ENCODE measurements at regions not wholly inside any gene's neighbourhood (a gene's known extent, or its start where the extent isn't known, plus 50 kb on each side); places are given as distances from the start of the nearest gene placed in this dataset.

DNA sequence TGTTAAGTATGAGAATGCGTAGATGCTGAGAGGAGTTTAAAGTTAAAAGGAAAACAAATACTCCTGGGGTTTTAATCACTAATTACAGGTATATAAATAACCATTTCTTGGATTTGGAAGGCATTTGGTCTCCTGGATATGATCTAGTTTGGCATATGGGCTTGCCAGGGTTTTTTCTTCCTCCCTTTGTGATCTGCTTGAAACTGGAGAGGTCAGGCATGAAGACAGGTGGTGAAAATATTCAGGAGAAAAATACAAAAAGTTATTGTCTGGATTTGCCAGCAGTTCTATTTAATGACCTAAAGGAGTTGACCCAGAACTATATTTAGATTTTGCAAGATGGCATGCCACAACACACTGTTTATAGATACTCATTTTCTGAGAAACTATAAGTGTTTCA is 136.3 kb downstream of the DIPK2A start:
- ATAC-seq: no peak
- no peak for DNase-seq
- no peaks in the 10 kb centered on the region for H3K36me3 ChIP-seq
- intact Hi-C loops (cut with DNase I): no loop called here
- H3K27ac ChIP-seq: no peak overlapping the region
- no peaks in the 10 kb centered on the region for H3K4me1 ChIP-seq
- no peaks in the 10 kb centered on the region for H3K27me3 ChIP-seq (ENCODE audit: low read depth)
- H3K4me3 ChIP-seq: no peak overlapping the region
- H3K9me3 ChIP-seq: no peaks in the 10 kb centered on the region
- TF ChIP-seq CTCF (IDR thresholded peaks at IDR 0.05): no peak

DNA sequence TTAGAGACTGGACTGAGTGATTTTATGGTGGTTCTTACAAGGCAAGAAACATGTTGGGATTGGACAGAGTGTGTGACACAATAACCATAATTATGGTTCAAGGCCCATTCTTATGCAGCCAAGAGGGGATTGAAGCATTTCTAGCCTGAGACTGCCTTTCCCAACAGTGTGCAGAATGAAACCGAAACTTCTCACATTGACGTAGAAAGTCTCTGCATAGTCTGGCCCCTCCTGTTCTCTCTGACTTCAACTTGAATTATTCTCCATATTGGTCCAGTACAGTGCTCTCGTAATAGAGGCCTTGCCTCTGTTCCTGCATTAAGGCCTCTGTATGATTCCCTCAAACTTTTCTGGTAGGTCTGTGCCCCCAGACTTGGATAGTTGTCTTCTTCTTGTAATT is 138.3 kb downstream of the DIPK2A start:
- TF ChIP-seq CTCF (IDR thresholded peaks at IDR 0.05): no peak
- Histone ChIP-seq H3K4me1 (no peaks in the 10 kb centered on the region), H3K9me3 (no peaks in the 10 kb centered on the region), H3K27me3 (ENCODE audit: low read depth) (no peaks in the 10 kb centered on the region), H3K4me3 (no peak overlapping the region), H3K36me3 (no peaks in the 10 kb centered on the region), H3K27ac (no peak overlapping the region)
- DNase-seq (no peak), ATAC-seq (peak; percentile 50 to 68)
- intact Hi-C loops (cut with DNase I): no loop called here

DNA sequence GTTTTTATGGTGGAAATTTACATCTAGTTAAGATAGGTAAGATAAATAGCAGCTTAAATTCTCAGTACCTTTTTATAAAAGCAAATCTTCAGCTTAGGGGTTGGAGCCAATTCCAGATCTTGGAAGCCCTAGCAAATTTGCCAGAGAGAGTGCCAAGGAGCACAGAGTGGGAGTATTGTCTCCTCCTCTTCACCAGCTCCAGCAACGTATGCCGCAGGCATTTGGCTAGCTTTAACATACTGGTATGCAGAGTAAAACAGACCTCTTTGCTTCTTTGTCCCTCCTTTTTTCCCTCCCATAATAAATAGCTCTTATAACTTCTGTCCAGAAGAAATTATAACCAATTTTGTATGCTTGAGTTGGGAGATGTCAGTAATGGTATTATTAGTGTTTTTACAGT is 140.4 kb downstream of the DIPK2A start:
- Histone ChIP-seq H3K9me3 (no peaks in the 10 kb centered on the region), H3K27me3 (ENCODE audit: low read depth) (no peaks in the 10 kb centered on the region), H3K4me3 (no peak overlapping the region), H3K27ac (no peak overlapping the region), H3K4me1 (no peaks in the 10 kb centered on the region), H3K36me3 (no peaks in the 10 kb centered on the region)
- intact Hi-C loops (cut with DNase I): no loop called here
- no peak for DNase-seq
- TF ChIP-seq CTCF (IDR thresholded peaks at IDR 0.05): no peak
- no peak for ATAC-seq

DNA sequence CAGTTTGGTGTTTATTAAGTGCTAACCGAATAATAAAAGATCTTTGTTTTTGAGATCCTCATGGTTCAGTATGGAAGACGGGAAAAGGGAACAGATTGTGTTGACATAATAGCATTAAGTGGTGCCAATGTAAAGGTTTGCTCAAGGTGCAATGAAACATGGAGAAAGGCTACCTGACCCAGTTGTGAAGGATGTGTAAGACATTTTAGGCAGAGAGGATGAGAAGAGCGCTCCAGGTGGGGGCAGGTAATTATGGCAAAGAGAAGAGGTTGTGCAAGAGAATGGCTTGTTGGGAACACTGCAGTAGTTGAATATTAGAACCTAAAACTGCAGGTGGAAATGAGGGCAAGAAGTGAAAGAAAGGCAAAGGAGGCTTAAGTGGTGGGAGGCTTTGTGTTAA is 140.8 kb downstream of the DIPK2A start:
- no peak overlapping the region for H3K4me3 ChIP-seq
- ATAC-seq (no peak), DNase-seq (no peak)
- intact Hi-C loops (cut with DNase I): no loop called here
- no peak for TF ChIP-seq CTCF (IDR thresholded peaks at IDR 0.05)
- H3K27ac ChIP-seq: no peak overlapping the region
- H3K9me3 ChIP-seq: no peaks in the 10 kb centered on the region
- H3K4me1 ChIP-seq: no peaks in the 10 kb centered on the region
- no peaks in the 10 kb centered on the region for H3K36me3 ChIP-seq
- H3K27me3 ChIP-seq (ENCODE audit: low read depth): no peaks in the 10 kb centered on the region

GRCh38 chr3:144114767-144115166 is 143.1 kb downstream of the DIPK2A start:
- Histone ChIP-seq H3K9me3 (no peaks in the 10 kb centered on the region), H3K36me3 (no peaks in the 10 kb centered on the region), H3K27me3 (ENCODE audit: low read depth) (no peaks in the 10 kb centered on the region), H3K27ac (no peak overlapping the region), H3K4me3 (no peak overlapping the region), H3K4me1 (no peaks in the 10 kb centered on the region)
- DNase-seq (no peak), ATAC-seq (no peak)
- intact Hi-C loops (cut with DNase I): no loop called here
- no peak for TF ChIP-seq CTCF (IDR thresholded peaks at IDR 0.05)

DNA sequence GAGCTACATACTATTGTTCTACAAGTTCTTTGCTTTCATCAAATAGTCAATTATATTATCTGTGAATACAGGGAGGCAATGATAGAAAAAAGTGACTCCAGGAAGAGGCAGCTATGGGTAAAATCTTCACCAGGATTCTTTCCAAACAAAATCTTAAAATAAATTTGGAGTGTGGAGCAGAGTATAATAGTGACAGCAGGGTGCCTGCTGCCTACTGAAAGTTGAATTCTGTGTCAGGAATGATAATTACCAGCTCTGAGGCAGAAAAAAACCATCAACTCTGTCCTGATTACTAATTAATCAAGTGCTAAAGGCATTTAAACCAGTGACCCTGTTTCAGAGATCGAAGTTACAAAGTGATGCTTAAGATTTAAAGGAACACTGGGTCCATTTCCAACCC is 148.0 kb downstream of the DIPK2A start:
- no peak for DNase-seq
- TF ChIP-seq CTCF (IDR thresholded peaks at IDR 0.05): no peak
- intact Hi-C loops (cut with DNase I): no loop called here
- no peaks in the 10 kb centered on the region for H3K4me1 ChIP-seq
- H3K9me3 ChIP-seq: no peaks in the 10 kb centered on the region
- ATAC-seq: no peak
- no peak overlapping the region for H3K27ac ChIP-seq
- H3K36me3 ChIP-seq: no peaks in the 10 kb centered on the region
- no peak overlapping the region for H3K4me3 ChIP-seq
- H3K27me3 ChIP-seq (ENCODE audit: low read depth): no peaks in the 10 kb centered on the region

Measured in lower lobe of right lung (tissue), 2 donors.